GM12874 (cell line): ENCODE measurements at regions not wholly inside any gene's neighbourhood (a gene's known extent, or its start where the extent isn't known, plus 50 kb on each side); places are given as distances from the start of the nearest gene placed in this dataset.

Source experiments
- TF ChIP-seq, protein P1 (sequence below): IDR thresholded peaks from 2 replicates; pipeline ENCODE4 v1.5.1; 2011; ENCODE audit warnings: low read depth, mild to moderate bottlenecking, control low read depth, low read length, moderate library complexity; ENCODE audit not compliant: insufficient read depth

GRCh38 chr5:97364731-97365130, 181.7 kb upstream of the RIOK2 start:
- TF ChIP-seq, protein P1, sequence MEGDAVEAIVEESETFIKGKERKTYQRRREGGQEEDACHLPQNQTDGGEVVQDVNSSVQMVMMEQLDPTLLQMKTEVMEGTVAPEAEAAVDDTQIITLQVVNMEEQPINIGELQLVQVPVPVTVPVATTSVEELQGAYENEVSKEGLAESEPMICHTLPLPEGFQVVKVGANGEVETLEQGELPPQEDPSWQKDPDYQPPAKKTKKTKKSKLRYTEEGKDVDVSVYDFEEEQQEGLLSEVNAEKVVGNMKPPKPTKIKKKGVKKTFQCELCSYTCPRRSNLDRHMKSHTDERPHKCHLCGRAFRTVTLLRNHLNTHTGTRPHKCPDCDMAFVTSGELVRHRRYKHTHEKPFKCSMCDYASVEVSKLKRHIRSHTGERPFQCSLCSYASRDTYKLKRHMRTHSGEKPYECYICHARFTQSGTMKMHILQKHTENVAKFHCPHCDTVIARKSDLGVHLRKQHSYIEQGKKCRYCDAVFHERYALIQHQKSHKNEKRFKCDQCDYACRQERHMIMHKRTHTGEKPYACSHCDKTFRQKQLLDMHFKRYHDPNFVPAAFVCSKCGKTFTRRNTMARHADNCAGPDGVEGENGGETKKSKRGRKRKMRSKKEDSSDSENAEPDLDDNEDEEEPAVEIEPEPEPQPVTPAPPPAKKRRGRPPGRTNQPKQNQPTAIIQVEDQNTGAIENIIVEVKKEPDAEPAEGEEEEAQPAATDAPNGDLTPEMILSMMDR = no peak

GRCh38 chr5:97365163-97365845, 182.3 kb upstream of the RIOK2 start:
- TF ChIP-seq, protein P1 = no peak

DNA sequence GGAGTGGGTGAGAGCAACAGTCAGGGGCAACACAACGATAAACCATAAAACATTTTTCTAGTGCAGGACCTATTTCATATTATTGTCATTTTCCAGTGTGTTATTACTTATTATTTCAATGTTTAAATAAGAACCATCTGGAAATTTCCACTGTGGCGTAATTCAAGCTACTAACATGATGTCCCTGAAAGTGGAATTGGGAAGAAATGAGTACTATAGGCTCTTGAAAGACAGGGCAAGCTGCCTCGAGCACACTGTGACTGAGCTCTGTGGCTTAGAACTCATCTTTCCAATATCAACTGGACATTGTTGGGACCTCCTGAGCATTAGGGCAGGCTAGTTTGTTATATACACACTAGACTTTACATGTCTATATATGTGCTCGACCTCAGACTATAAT, 182.9 kb upstream of the RIOK2 start:
- TF ChIP-seq, protein P1 = no peak

DNA sequence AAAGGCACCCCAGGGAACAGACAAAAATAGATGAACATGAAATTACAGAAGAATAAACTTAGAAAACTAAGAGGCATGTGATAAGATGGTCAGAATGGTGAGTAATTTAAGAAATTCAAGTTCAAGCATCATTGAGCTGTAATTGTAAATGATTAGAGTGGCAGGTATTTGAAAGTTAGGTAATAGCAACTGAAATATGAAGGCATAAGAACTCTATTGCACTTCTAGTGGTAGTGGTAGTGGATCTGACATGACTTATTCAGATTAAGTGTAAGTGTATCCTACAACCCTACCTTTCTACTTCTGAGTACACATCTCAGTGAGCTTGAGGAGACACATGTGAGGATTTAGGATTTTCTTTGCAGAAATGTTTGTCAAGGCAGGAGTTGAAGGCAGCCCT, 192.9 kb upstream of the RIOK2 start:
- TF ChIP-seq, protein P1 = no peak

- TF ChIP-seq, protein P1 = no peak
These were observed 194.5 kb upstream of the RIOK2 start for GRCh38 chr5:97377582-97377981.

DNA sequence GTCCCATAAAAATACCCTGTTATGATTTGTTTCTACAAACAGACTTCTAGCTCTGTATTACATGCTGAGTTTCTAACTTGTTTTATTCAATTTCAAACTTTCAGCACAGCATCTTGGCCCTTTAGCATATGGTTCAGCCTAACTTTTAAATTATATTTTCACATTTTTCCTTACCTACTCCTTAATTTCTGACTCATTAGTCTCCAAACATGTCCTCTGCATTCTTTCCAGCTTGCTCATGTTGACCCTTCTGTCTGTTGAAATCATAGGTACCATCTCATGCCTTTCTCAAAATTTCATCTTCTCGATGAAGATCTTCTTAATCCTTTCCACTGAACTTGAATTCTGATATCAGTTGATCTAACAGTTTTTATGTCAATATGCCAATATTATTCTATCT, 200.9 kb upstream of the RIOK2 start:
- TF ChIP-seq, protein P1 = no peak

DNA sequence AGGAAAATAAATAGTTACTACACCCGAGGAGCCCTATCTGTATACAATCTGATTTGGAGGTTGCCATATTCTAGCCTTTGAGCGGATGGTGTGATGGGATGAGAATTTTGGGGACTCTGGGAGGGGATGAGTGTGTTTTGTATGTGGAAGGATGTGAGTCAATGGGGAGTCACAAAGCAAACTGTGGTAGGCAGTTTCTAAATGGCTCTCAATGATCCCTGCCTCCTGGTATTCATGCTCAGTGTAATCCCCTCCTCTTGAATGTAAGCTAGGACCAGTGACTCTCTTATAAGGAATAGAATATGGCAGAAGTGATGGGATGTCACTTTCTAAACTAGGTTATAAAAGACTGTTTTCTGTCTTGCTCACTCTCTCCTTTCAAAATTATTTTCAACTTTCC, 205.7 kb upstream of the RIOK2 start:
- TF ChIP-seq, protein P1 = no peak
